K562 (cell line): ENCODE measurements at regions not wholly inside any gene's neighbourhood (a gene's known extent, or its start where the extent isn't known, plus 50 kb on each side); places are given as distances from the start of the nearest gene placed in this dataset.

ENCODE experiments used
- ATAC-seq: fragments of 200-7000 bp; cut with Tn5 transposase; 3 replicates; pipeline ENCODE4 v1.9.1; 2020; ENCODE audit warnings: moderate library complexity
- BruUV-seq: library from RNA; stranded (reverse); fragments of 400-500 nt; replicated peaks from 2 replicates; lab custom pipeline; 2021; lab: Mats Ljungman, UMichigan
- CTCF ChIA-PET: fragments of 300-600 bp; formaldehyde crosslinking; extraction: SDS; loops from one replicate; lab custom pipeline; 2021; ENCODE audit warnings: low intra/inter-chr PET ratio; lab: Yijun Ruan, JAX
- POLR2A ChIA-PET: fragments of 300-600, 350-650 bp; sonication (Branson Sonifier 250); formaldehyde crosslinking; extraction: SDS; loops from one replicate; lab custom pipeline; 2021; ENCODE audit warnings: antibody characterized with exemption, inconsistent platforms; lab: Yijun Ruan, JAX
- DNase-seq, 4 experiments: peaks; one replicate each; pipeline versions ENCODE4 v3.0.0 to v3.0.0-alpha.2; 2011 to 2018; ENCODE audit warnings: low spot score in 3 of 4, mixed read lengths in 3 of 4; ENCODE audit errors: extremely low read depth in 1 of 4
- FAIRE-seq: peaks from 2 replicates; lab custom pipeline; 2011; peaks lifted over from hg19 to GRCh38; lab: Jason Lieb, UNC
- H2AFZ ChIP-seq: 2 replicates; pipeline ENCODE4 v1.6.0; 2011; ENCODE audit warnings: low read depth, low read length, control low read depth, inconsistent platforms
- H3K27ac ChIP-seq: fragments of 200-600 bp; 3 replicates; pipeline ENCODE4 v1.8.0; 2011; ENCODE audit warnings: low read depth, mild to moderate bottlenecking, control low read depth, inconsistent platforms, low read length, moderate library complexity, mixed read lengths; ENCODE audit errors: extremely low read depth
- H3K27me3 ChIP-seq, 2 experiments: fragments of 300-600 bp in 1 of 2; 2 replicates in 1 of 2; 3 replicates in 1 of 2; pipeline versions ENCODE4 v1.6.0 to v1.8.0; 2011; ENCODE audit warnings: inconsistent platforms in 2 of 2, low read length in 2 of 2, mild to moderate bottlenecking in 1 of 2, mixed read lengths in 1 of 2, moderate library complexity in 1 of 2; ENCODE audit not compliant: control insufficient read depth in 2 of 2, insufficient read depth in 2 of 2
- H3K36me3 ChIP-seq: fragments of 300-600 bp; 3 replicates; pipeline ENCODE4 v1.8.0; 2011; ENCODE audit warnings: mild to moderate bottlenecking, low read length, inconsistent platforms; ENCODE audit not compliant: control insufficient read depth, insufficient read depth
- H3K4me1 ChIP-seq, 2 experiments: fragments of 200-600 bp in 1 of 2; replicated peaks in 1 of 2; 2 replicates in 1 of 2; 3 replicates in 1 of 2; pipeline versions ENCODE4 v1.5.1 to v1.8.0; 2011; ENCODE audit warnings: inconsistent platforms in 2 of 2, low read length in 2 of 2, mild to moderate bottlenecking in 1 of 2, mixed read lengths in 1 of 2, moderate library complexity in 1 of 2; ENCODE audit not compliant: control insufficient read depth in 2 of 2, insufficient read depth in 2 of 2
- H3K4me2 ChIP-seq: 2 replicates; pipeline ENCODE4 v1.6.1; 2011; ENCODE audit warnings: low read length, control low read depth, inconsistent platforms, mixed read lengths; ENCODE audit not compliant: insufficient read depth
- H3K4me3 ChIP-seq: fragments of 200-600 bp; sonication (generic), shearing (Covaris generic); 2 replicates; pipeline ENCODE4 v1.5.1; 2016; ENCODE audit warnings: control low read depth, inconsistent platforms
- H3K79me2 ChIP-seq: fragments of 200-600 bp; 3 replicates; pipeline ENCODE4 v1.8.0; 2011; ENCODE audit warnings: low read length, inconsistent platforms; ENCODE audit not compliant: control insufficient read depth, insufficient read depth
- H3K9ac ChIP-seq, 2 experiments: 2 replicates each; pipeline versions ENCODE4 v1.6.0 to v1.6.1; 2011; ENCODE audit warnings: low read depth in 2 of 2, low read length in 2 of 2, control low read depth in 1 of 2, inconsistent platforms in 1 of 2, mild to moderate bottlenecking in 1 of 2, mixed read lengths in 1 of 2; ENCODE audit not compliant: insufficient read depth in 1 of 2
- H3K9me1 ChIP-seq: one replicate; pipeline ENCODE4 v1.6.0; 2011; ENCODE audit warnings: inconsistent platforms, mild to moderate bottlenecking, low read length, moderate library complexity; ENCODE audit not compliant: control insufficient read depth, insufficient read depth
- H3K9me3 ChIP-seq: replicated peaks from 2 replicates; pipeline ENCODE4 v1.5.1; 2011; ENCODE audit warnings: low read depth, low read length, inconsistent platforms; ENCODE audit not compliant: control insufficient read depth, insufficient read depth
- H4K20me1 ChIP-seq: replicated peaks from 2 replicates; pipeline ENCODE4 v1.6.1; 2011; ENCODE audit warnings: low read length, inconsistent platforms, mixed read lengths; ENCODE audit not compliant: control insufficient read depth, insufficient read depth
- AFF4 ChIP-seq: sonication (generic); formaldehyde crosslinking; IDR thresholded peaks from 2 replicates; pipeline ENCODE4 v1.8.0; 2023; ENCODE audit warnings: mild to moderate bottlenecking, missing genetic modification reagents
- ARID1B ChIP-seq: fragments of 450-650 bp; IDR thresholded peaks from 2 replicates; pipeline ENCODE4 v1.6.1; 2016; ENCODE audit warnings: antibody characterized with exemption, mild to moderate bottlenecking, inconsistent platforms
- ARID3A ChIP-seq: IDR thresholded peaks from 2 replicates; pipeline ENCODE4 v1.6.1; 2012; ENCODE audit warnings: low read depth, low read length, improper control_type of control experiment, borderline replicate concordance
- BDP1 ChIP-seq: IDR thresholded peaks from 3 replicates; pipeline ENCODE4 v1.6.1; 2011; ENCODE audit not compliant: insufficient read length, insufficient read depth
- MAFG ChIP-seq: fragments of 450-650 bp; conservative IDR thresholded peaks from 2 replicates; pipeline ENCODE4 v1.6.1; 2016; ENCODE audit warnings: missing genetic modification characterization, missing compliant biosample characterization
- MCM5 ChIP-seq: fragments of 450-650 bp; IDR thresholded peaks from 2 replicates; pipeline ENCODE4 v1.6.1; 2016; ENCODE audit warnings: low read depth
- NFIC ChIP-seq: fragments of 450-650 bp; IDR thresholded peaks from 2 replicates; pipeline ENCODE4 v1.6.1; 2017; ENCODE audit warnings: mild to moderate bottlenecking, inconsistent platforms
- PRMT5 ChIP-seq: sonication (generic); formaldehyde crosslinking; IDR thresholded peaks from 2 replicates; pipeline ENCODE4 v1.5.0; 2020; ENCODE audit warnings: missing genetic modification reagents
- SAP30 ChIP-seq: fragments of 200-600 bp; sonication (generic); IDR thresholded peaks from 2 replicates; pipeline ENCODE4 v1.6.1; 2012; ENCODE audit warnings: borderline replicate concordance, low read depth, mild to moderate bottlenecking, moderate library complexity, low read length, control low read depth, inconsistent platforms; ENCODE audit not compliant: insufficient read depth, poor library complexity, severe bottlenecking
- SRSF1 ChIP-seq: fragments of 200-400 bp; formaldehyde crosslinking; IDR thresholded peaks from 2 replicates; pipeline ENCODE4 v1.6.1; 2017; ENCODE audit warnings: mild to moderate bottlenecking, low read depth, low read length, moderate library complexity
- TAF1 ChIP-seq: IDR thresholded peaks from 2 replicates; pipeline ENCODE4 v1.6.1; 2011; ENCODE audit warnings: mild to moderate bottlenecking, low read length, moderate library complexity; ENCODE audit not compliant: insufficient read depth, control insufficient read depth, severe bottlenecking; ENCODE audit errors: extremely low read depth
- THRAP3 ChIP-seq: fragments of 450-650 bp; IDR thresholded peaks from 2 replicates; pipeline ENCODE4 v1.6.1; 2016; ENCODE audit warnings: mild to moderate bottlenecking, inconsistent platforms, borderline replicate concordance
- U2AF2 ChIP-seq: fragments of 200-400 bp; formaldehyde crosslinking; optimal IDR thresholded peaks from 2 replicates; pipeline ENCODE3; 2017; ENCODE audit warnings: low read depth, mild to moderate bottlenecking, low read length
- YY1 ChIP-seq, 3 experiments: IDR thresholded peaks; 2 replicates each; pipeline ENCODE4 v1.6.1; 2011; ENCODE audit warnings: low read length in 2 of 3, mild to moderate bottlenecking in 2 of 3, moderate library complexity in 2 of 3, borderline replicate concordance in 1 of 3, control low read depth in 1 of 3, low read depth in 1 of 3; ENCODE audit not compliant: insufficient read depth in 3 of 3, insufficient replicate concordance in 2 of 3, control insufficient read depth in 1 of 3, insufficient read length in 1 of 3; ENCODE audit errors: extremely low read depth in 1 of 3
- ZNF24 ChIP-seq: fragments of 450-650 bp; IDR thresholded peaks from 2 replicates; pipeline ENCODE4 v1.6.1; 2016
- ZNF583 ChIP-seq: fragments of 250-450 bp; sonication (Bioruptor Pico); IDR thresholded peaks from 2 replicates; pipeline ENCODE4 v1.4.0; 2020
- ZNF707 ChIP-seq: fragments of 250-450 bp; sonication (Bioruptor Pico); conservative IDR thresholded peaks from 2 replicates; pipeline ENCODE4 v1.8.0; 2022; ENCODE audit warnings: inconsistent platforms, mild to moderate bottlenecking, moderate library complexity
- ZSCAN29 ChIP-seq: fragments of 450-650 bp; IDR thresholded peaks from 2 replicates; pipeline ENCODE4 v1.6.1; 2017
- WGBS: fragments of 100-300 bp; shearing (Covaris generic); methylation state at CpG from one replicate; pipeline ENCODE4 v1.1.6; 2016; ENCODE audit warnings: low coverage, mixed read lengths; ENCODE audit not compliant: insufficient coverage; ENCODE audit errors: missing lambda C conversion rate; 5-methylcytosine and 5-hydroxymethylcytosine counted together
- in situ Hi-C: fragments of 300-500 bp; cut with MboI; formaldehyde crosslinking; loops from 4 replicates; pipeline ENCODE4 v1.15.0; 2018; ENCODE audit warnings: inconsistent platforms, mixed read lengths
- intact Hi-C: fragments of 100-400 bp; cut with micrococcal nuclease; formaldehyde crosslinking; loops from 2 replicates; pipeline ENCODE4 v1.14.2; 2022

GRCh38 chr10:52678611-52679010, 94.0 kb downstream of the MBL2 start:
- FAIRE-seq = no peak
- no peak for TF ChIP-seq THRAP3
- no peak for TF ChIP-seq ZNF583 (CRISPR knock-in tag)
- TF ChIP-seq BDP1 = no peak
- TF ChIP-seq ARID3A = no peak
- TF ChIP-seq ZNF707 (CRISPR knock-in tag) = no peak
- TF ChIP-seq AFF4 (CRISPR knock-in tag) = no peak
- no peak for TF ChIP-seq ZNF24
- no peak for TF ChIP-seq SRSF1
- no peak for TF ChIP-seq ARID1B
- TF ChIP-seq MCM5 = no peak
- TF ChIP-seq SAP30 = no peak
- TF ChIP-seq MAFG (tag) = no peak
- TF ChIP-seq YY1 (IDR thresholded peaks at IDR 0.05; ENCODE audit: borderline replicate concordance in 1 of 3, control insufficient read depth in 1 of 3, extremely low read depth in 1 of 3, insufficient read depth in 3 of 3, insufficient read length in 1 of 3, insufficient replicate concordance in 2 of 3, low read depth in 1 of 3, low read length in 2 of 3) = no peak
- no peak for TF ChIP-seq NFIC
- TF ChIP-seq TAF1 = no peak
- no peak for TF ChIP-seq ZSCAN29
- no peak for TF ChIP-seq U2AF2
- no peak for TF ChIP-seq PRMT5 (CRISPR knock-in tag)

More at GRCh38 chr10:52678611-52679010, 94.0 kb downstream of the MBL2 start:
- ATAC-seq (no peak), DNase-seq (no peak)
- ChIA-PET POLR2A (no interaction called here), CTCF (no interaction called here)
- intact Hi-C loops (no loop called here), in situ Hi-C loops (no loop called here)
- H4K20me1 ChIP-seq = no peaks in the 10 kb centered on the region
- H3K4me1 ChIP-seq = no peaks in the 10 kb centered on the region
- no TSS peak for BruUV-seq
- no peaks in the 10 kb centered on the region for H3K9me1 ChIP-seq
- H3K79me2 ChIP-seq = no peaks in the 10 kb centered on the region
- H3K36me3 ChIP-seq = no peaks in the 10 kb centered on the region
- H3K9ac ChIP-seq = no peak overlapping the region
- H3K4me2 ChIP-seq = no peak overlapping the region
- no peak overlapping the region for H2AFZ ChIP-seq
- 0% methylated on average over 5 of the region's 5 CpGs for WGBS
- no peaks in the 10 kb centered on the region for H3K9me3 ChIP-seq
- H3K27me3 ChIP-seq = no peaks in the 10 kb centered on the region
- H3K27ac ChIP-seq = no peak overlapping the region
- no peak overlapping the region for H3K4me3 ChIP-seq
